ENCODE measurements at regions not wholly inside any gene's neighbourhood (a gene's known extent, or its start where the extent isn't known, plus 50 kb on each side); places are given as distances from the start of the nearest gene placed in this dataset.

DNA sequence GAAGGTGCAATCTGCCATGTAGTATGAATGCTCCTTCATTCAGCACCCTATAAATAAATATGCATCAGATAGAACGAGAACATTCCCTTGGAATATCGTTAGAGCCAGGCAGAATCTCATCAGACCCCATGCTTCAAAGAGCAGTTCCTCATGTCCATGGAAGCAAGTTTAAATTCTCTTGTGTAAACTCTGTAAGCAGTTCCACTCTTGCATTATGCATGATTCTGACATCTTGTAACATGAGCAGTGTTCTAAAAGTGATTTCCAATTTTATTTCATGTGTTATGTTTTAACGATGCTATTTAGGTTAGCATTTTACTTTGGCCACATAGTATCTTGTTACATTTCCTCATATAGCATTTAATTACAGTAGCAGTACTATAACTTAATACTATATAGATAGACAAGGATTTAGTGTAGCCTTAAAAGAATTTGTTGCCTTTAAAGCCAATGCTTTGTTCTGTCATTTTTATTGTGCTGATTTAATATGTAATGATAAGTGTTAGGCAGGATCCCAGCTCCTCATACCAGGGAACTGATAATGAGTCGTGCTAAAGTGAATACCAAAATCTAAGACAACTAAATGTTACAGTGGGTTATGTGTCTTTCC, 161.2 kb upstream of the NECTIN3 start:
- H3K79me2 ChIP-seq (replicated peaks; ENCODE audit: insufficient read depth, low read length) = no peaks in the 10 kb centered on the region
- no peaks in the 10 kb centered on the region for H3K9me2 ChIP-seq (ENCODE audit: insufficient read depth, low read length)
- no peaks in the 10 kb centered on the region for H3K36me3 ChIP-seq (ENCODE audit: insufficient read depth, low read length)
- H4K20me1 ChIP-seq (ENCODE audit: insufficient read depth) = no peaks in the 10 kb centered on the region
- TF ChIP-seq, protein P1, sequence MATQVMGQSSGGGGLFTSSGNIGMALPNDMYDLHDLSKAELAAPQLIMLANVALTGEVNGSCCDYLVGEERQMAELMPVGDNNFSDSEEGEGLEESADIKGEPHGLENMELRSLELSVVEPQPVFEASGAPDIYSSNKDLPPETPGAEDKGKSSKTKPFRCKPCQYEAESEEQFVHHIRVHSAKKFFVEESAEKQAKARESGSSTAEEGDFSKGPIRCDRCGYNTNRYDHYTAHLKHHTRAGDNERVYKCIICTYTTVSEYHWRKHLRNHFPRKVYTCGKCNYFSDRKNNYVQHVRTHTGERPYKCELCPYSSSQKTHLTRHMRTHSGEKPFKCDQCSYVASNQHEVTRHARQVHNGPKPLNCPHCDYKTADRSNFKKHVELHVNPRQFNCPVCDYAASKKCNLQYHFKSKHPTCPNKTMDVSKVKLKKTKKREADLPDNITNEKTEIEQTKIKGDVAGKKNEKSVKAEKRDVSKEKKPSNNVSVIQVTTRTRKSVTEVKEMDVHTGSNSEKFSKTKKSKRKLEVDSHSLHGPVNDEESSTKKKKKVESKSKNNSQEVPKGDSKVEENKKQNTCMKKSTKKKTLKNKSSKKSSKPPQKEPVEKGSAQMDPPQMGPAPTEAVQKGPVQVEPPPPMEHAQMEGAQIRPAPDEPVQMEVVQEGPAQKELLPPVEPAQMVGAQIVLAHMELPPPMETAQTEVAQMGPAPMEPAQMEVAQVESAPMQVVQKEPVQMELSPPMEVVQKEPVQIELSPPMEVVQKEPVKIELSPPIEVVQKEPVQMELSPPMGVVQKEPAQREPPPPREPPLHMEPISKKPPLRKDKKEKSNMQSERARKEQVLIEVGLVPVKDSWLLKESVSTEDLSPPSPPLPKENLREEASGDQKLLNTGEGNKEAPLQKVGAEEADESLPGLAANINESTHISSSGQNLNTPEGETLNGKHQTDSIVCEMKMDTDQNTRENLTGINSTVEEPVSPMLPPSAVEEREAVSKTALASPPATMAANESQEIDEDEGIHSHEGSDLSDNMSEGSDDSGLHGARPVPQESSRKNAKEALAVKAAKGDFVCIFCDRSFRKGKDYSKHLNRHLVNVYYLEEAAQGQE (IDR thresholded peaks at IDR 0.05; ENCODE audit: borderline replicate concordance) = no peak
- TF ChIP-seq EP300 (conservative IDR thresholded peaks at IDR 0.05; ENCODE audit: poor library complexity, severe bottlenecking) = no peak
- no peak for TF ChIP-seq EZH2 (IDR thresholded peaks at IDR 0.05; ENCODE audit: borderline replicate concordance, insufficient read depth, low read length, poor library complexity, severe bottlenecking)
- TF ChIP-seq POLR2AphosphoS5 (IDR thresholded peaks at IDR 0.05) = no peak
- TF ChIP-seq MXI1 (conservative IDR thresholded peaks at IDR 0.05; ENCODE audit: poor library complexity, severe bottlenecking) = no peak
- no peak for TF ChIP-seq RAD21 (conservative IDR thresholded peaks at IDR 0.05)
- no peak for TF ChIP-seq TAF1 (IDR thresholded peaks at IDR 0.05; ENCODE audit: low read depth)
- TF ChIP-seq, protein P2, sequence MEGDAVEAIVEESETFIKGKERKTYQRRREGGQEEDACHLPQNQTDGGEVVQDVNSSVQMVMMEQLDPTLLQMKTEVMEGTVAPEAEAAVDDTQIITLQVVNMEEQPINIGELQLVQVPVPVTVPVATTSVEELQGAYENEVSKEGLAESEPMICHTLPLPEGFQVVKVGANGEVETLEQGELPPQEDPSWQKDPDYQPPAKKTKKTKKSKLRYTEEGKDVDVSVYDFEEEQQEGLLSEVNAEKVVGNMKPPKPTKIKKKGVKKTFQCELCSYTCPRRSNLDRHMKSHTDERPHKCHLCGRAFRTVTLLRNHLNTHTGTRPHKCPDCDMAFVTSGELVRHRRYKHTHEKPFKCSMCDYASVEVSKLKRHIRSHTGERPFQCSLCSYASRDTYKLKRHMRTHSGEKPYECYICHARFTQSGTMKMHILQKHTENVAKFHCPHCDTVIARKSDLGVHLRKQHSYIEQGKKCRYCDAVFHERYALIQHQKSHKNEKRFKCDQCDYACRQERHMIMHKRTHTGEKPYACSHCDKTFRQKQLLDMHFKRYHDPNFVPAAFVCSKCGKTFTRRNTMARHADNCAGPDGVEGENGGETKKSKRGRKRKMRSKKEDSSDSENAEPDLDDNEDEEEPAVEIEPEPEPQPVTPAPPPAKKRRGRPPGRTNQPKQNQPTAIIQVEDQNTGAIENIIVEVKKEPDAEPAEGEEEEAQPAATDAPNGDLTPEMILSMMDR (IDR thresholded peaks at IDR 0.05; ENCODE audit: poor library complexity, severe bottlenecking) = no peak
- TF ChIP-seq SMC3 (conservative IDR thresholded peaks at IDR 0.05; ENCODE audit: poor library complexity) = no peak
- H3K4me2 ChIP-seq (ENCODE audit: low read length) = no peak overlapping the region
- no peak overlapping the region for H3K4me3 ChIP-seq (ENCODE audit: low read length)
- H3K9me3 ChIP-seq (ENCODE audit: low read length) = no peaks in the 10 kb centered on the region
- H3K27me3 ChIP-seq (ENCODE audit: insufficient read depth, low read depth, low read length) = no peaks in the 10 kb centered on the region
- H3K9ac ChIP-seq (ENCODE audit: low read length) = no peak overlapping the region
- no peaks in the 10 kb centered on the region for H3F3A ChIP-seq (ENCODE audit: insufficient read depth, low read length, poor library complexity, severe bottlenecking)
- no peak overlapping the region for H3K27ac ChIP-seq (ENCODE audit: low read length)
- H2AFZ ChIP-seq (ENCODE audit: low read depth, low read length) = no peak overlapping the region

DNA sequence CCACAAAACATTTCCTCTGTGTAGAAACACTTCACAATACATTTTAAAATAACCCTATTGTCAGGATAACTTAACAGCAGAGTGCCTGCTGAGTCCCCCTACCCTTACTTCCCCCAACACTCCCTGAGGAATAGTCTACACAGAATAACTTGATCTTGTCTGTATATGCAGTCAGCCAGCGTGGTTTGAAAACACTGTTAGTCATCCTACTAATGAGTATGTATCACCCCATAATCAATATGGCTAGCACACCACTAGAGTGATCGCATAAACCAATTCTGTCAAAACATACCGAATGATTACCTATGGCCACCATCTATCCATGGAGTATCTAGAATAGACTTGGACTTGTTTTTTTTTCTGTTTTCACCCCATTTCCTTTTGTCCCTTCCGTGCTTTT, 152.7 kb upstream of the NECTIN3 start:
- Histone ChIP-seq H3K27me3 (ENCODE audit: insufficient read depth, low read depth, low read length) (no peaks in the 10 kb centered on the region), H3K9me2 (ENCODE audit: insufficient read depth, low read length) (no peaks in the 10 kb centered on the region)
- TF ChIP-seq POLR2AphosphoS5 (IDR thresholded peaks at IDR 0.05) (no peak), EP300 (conservative IDR thresholded peaks at IDR 0.05; ENCODE audit: poor library complexity, severe bottlenecking) (no peak), RAD21 (conservative IDR thresholded peaks at IDR 0.05) (no peak), TAF1 (IDR thresholded peaks at IDR 0.05; ENCODE audit: low read depth) (no peak), MXI1 (conservative IDR thresholded peaks at IDR 0.05; ENCODE audit: poor library complexity, severe bottlenecking) (no peak)

More for the DNA sequence above, 152.7 kb upstream of the NECTIN3 start:
- Histone ChIP-seq H3F3A (ENCODE audit: insufficient read depth, low read length, poor library complexity, severe bottlenecking) (no peaks in the 10 kb centered on the region), H3K4me2 (ENCODE audit: low read length) (no peak overlapping the region), H3K9ac (ENCODE audit: low read length) (no peak overlapping the region), H3K9me3 (ENCODE audit: low read length) (no peaks in the 10 kb centered on the region), H2AFZ (ENCODE audit: low read depth, low read length) (no peak overlapping the region), H3K27ac (ENCODE audit: low read length) (no peak overlapping the region), H3K36me3 (ENCODE audit: insufficient read depth, low read length) (no peaks in the 10 kb centered on the region), H3K4me3 (ENCODE audit: low read length) (no peak overlapping the region), H4K20me1 (ENCODE audit: insufficient read depth) (no peaks in the 10 kb centered on the region), H3K79me2 (replicated peaks; ENCODE audit: insufficient read depth, low read length) (no peaks in the 10 kb centered on the region)
